Activated CD8-positive, alpha-beta T cell treated with anti-CD3 and anti-CD28 coated beads for 36 hours (primary cell): ENCODE measurements at regions not wholly inside any gene's neighbourhood (a gene's known extent, or its start where the extent isn't known, plus 50 kb on each side); places are given as distances from the start of the nearest gene placed in this dataset.

Experiments
- ATAC-seq: fragments of 200-7000 bp; cut with Tn5 transposase; one replicate; pipeline ENCODE4 v1.10.0; 2021; ENCODE audit warnings: mild to moderate bottlenecking, moderate library complexity
- CTCF ChIA-PET: fragments of 350-600 bp; sonication (Branson Sonifier 250); formaldehyde crosslinking; loops from one replicate; lab custom pipeline; 2021; ENCODE audit warnings: antibody characterized with exemption; lab: Charles Lee
- POLR2A ChIA-PET: fragments of 350-600 bp; sonication (Branson Sonifier 250); formaldehyde crosslinking; loops from one replicate; lab custom pipeline; 2021; ENCODE audit warnings: antibody characterized with exemption; lab: Charles Lee
- DNase-seq: peaks from one replicate; pipeline ENCODE4 v3.0.0-alpha.2; 2020
- H3K27ac Mint-ChIP-seq: one replicate; pipeline ENCODE4 v1.8.0; 2021; ENCODE audit warnings: mild to moderate bottlenecking, mixed read lengths
- H3K27me3 Mint-ChIP-seq: one replicate; pipeline ENCODE4 v1.8.0; 2021; ENCODE audit warnings: mixed read lengths
- H3K36me3 Mint-ChIP-seq: one replicate; pipeline ENCODE4 v1.8.0; 2021; ENCODE audit warnings: low read depth, mixed read lengths
- H3K4me1 Mint-ChIP-seq: one replicate; pipeline ENCODE4 v1.8.0; 2021; ENCODE audit warnings: low read depth, mixed read lengths
- H3K4me3 Mint-ChIP-seq: one replicate; pipeline ENCODE4 v1.8.0; 2021; ENCODE audit warnings: mild to moderate bottlenecking, moderate library complexity, mixed read lengths
- H3K9me3 Mint-ChIP-seq: one replicate; pipeline ENCODE4 v1.8.0; 2021; ENCODE audit warnings: mixed read lengths
- CTCF ChIP-seq: fragments of 200-600 bp; IDR thresholded peaks from one replicate; pipeline ENCODE4 v1.8.0; 2022; ENCODE audit warnings: antibody characterized with exemption, mild to moderate bottlenecking
- intact Hi-C: fragments of 100-400 bp; cut with micrococcal nuclease; formaldehyde crosslinking; loops from one replicate; pipeline ENCODE4 v1.10.0; 2022

- no peak for ATAC-seq
- H3K4me1 Mint-ChIP-seq: no peaks in the 10 kb centered on the region
- DNase-seq: no peak
- intact Hi-C loops: no loop called here
- POLR2A ChIA-PET: no interaction called here
- no peak for TF ChIP-seq CTCF
- CTCF ChIA-PET: no interaction called here
- no peaks in the 10 kb centered on the region for H3K27me3 Mint-ChIP-seq
- peaks cover 5% of the 10 kb centered on the region for H3K9me3 Mint-ChIP-seq
- H3K4me3 Mint-ChIP-seq: no peak overlapping the region
- no peaks in the 10 kb centered on the region for H3K36me3 Mint-ChIP-seq
- no peak overlapping the region for H3K27ac Mint-ChIP-seq
Observed at GRCh38 chr5:124972703-124973102, 226.3 kb upstream of the ZNF608 start.

DNA sequence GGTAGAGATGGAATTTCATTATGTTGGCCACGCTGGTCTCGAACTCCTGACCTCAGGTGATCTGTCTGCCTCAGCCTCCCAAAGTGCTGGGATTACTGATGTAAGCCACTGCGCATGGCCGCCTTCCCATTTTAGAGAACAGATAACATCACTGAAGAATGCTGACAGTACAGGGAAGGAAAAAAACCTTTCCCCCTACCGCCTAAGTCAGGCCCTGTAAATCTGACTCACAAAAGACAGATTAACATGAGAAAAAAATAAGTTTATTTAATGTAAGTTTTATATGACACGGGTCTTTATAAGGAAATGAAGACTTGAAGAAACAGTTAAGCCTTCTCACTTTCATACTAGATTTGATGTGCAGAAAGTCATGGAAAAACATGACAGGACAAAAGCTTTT is 227.2 kb upstream of the ZNF608 start:
- ATAC-seq (no peak), DNase-seq (no peak)
- peaks cover 5% of the 10 kb centered on the region for H3K9me3 Mint-ChIP-seq
- H3K27ac Mint-ChIP-seq: no peak overlapping the region
- CTCF ChIA-PET: no interaction called here
- no peaks in the 10 kb centered on the region for H3K4me1 Mint-ChIP-seq
- no peaks in the 10 kb centered on the region for H3K36me3 Mint-ChIP-seq
- no peak overlapping the region for H3K4me3 Mint-ChIP-seq
- no peaks in the 10 kb centered on the region for H3K27me3 Mint-ChIP-seq
- TF ChIP-seq CTCF: no peak
- POLR2A ChIA-PET: no interaction called here
- intact Hi-C loops: no loop called here

DNA sequence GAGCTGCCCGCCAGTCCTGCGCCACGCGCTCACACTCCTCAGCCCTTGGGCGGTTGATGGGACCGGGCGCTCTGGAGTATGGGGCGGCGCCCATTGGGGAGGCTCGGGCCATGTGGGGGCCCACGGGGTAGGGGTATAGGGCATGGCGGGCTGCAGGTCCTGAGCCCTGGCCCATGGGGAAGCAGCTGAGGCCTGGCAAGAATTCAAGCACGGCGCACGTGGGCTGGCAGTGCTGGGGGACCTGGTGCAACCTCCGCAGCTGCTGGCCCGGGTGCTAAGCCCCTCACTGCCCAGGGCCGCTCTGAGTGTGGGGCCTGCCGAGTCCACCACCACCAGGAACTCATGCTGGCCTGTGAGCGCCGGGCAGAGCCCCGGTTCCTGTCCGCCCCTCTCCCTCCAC is 229.6 kb upstream of the ZNF608 start:
- H3K9me3 Mint-ChIP-seq: peaks cover 5% of the 10 kb centered on the region
- no peak overlapping the region for H3K27ac Mint-ChIP-seq
- CTCF ChIA-PET: no interaction called here
- TF ChIP-seq CTCF: no peak
- H3K36me3 Mint-ChIP-seq: no peaks in the 10 kb centered on the region
- no peaks in the 10 kb centered on the region for H3K4me1 Mint-ChIP-seq
- DNase-seq (no peak), ATAC-seq (no peak)
- H3K27me3 Mint-ChIP-seq: no peaks in the 10 kb centered on the region
- POLR2A ChIA-PET: no interaction called here
- intact Hi-C loops: no loop called here
- H3K4me3 Mint-ChIP-seq: no peak overlapping the region

- no peak for ATAC-seq
- H3K36me3 Mint-ChIP-seq: no peaks in the 10 kb centered on the region
- intact Hi-C loops: no loop called here
Observed at GRCh38 chr5:124979251-124979650, 232.8 kb upstream of the ZNF608 start.

More at GRCh38 chr5:124979251-124979650, 232.8 kb upstream of the ZNF608 start:
- no peak overlapping the region for H3K4me3 Mint-ChIP-seq
- H3K27ac Mint-ChIP-seq: no peak overlapping the region
- no peaks in the 10 kb centered on the region for H3K27me3 Mint-ChIP-seq
- H3K4me1 Mint-ChIP-seq: no peaks in the 10 kb centered on the region
- CTCF ChIA-PET: no interaction called here
- DNase-seq: no peak
- POLR2A ChIA-PET: no interaction called here
- H3K9me3 Mint-ChIP-seq: peaks cover 5% of the 10 kb centered on the region
- TF ChIP-seq CTCF: no peak
